GM12878 (cell line): ENCODE measurements at regions not wholly inside any gene's neighbourhood (a gene's known extent, or its start where the extent isn't known, plus 50 kb on each side); places are given as distances from the start of the nearest gene placed in this dataset.

Experiments
- ATAC-seq: fragments of 200-7000 bp; cut with Tn5 transposase; 3 replicates; pipeline ENCODE4 v1.9.1; 2020; ENCODE audit warnings: mild to moderate bottlenecking, moderate library complexity
- BruUV-seq: library from RNA; stranded (reverse); fragments of 400-500 nt; replicated peaks from 2 replicates; lab custom pipeline; 2021; lab: Mats Ljungman, UMichigan
- CTCF ChIA-PET: fragments of 300-600 bp; sonication (Branson Sonifier 250); formaldehyde crosslinking; extraction: SDS; loops from one replicate; lab custom pipeline; 2021; ENCODE audit warnings: inconsistent platforms; lab: Yijun Ruan, JAX
- POLR2A ChIA-PET: fragments of 350-600 bp; formaldehyde crosslinking; extraction: SDS; loops from one replicate; lab custom pipeline; 2021; ENCODE audit warnings: inconsistent platforms; lab: Charles Lee
- RAD21 ChIA-PET: fragments of 300-600 bp; sonication (Branson Sonifier 250); formaldehyde crosslinking; loops from one replicate; lab custom pipeline; 2023; ENCODE audit warnings: antibody characterized with exemption; ENCODE audit not compliant: unreplicated experiment; lab: Charles Lee
- SMC1A ChIA-PET: fragments of 300-600 bp; sonication (Branson Sonifier 250); formaldehyde crosslinking; loops from one replicate; lab custom pipeline; 2023; ENCODE audit not compliant: unreplicated experiment, uncharacterized antibody; lab: Charles Lee
- DNase-seq: peaks from one replicate; pipeline ENCODE4 v3.0.0-alpha.2; 2011; ENCODE audit warnings: low read depth, low spot score
- FAIRE-seq: peaks from 3 replicates; lab custom pipeline; 2011; peaks lifted over from hg19 to GRCh38; lab: Jason Lieb, UNC
- H2AFZ ChIP-seq: 2 replicates; pipeline ENCODE4 v1.6.0; 2011; ENCODE audit warnings: low read depth, low read length, control low read depth; ENCODE audit not compliant: control insufficient read depth
- H3K27ac ChIP-seq: 2 replicates; pipeline ENCODE4 v1.5.1; 2011; ENCODE audit warnings: control low read depth; ENCODE audit not compliant: control insufficient read depth, insufficient read depth
- H3K27me3 ChIP-seq, 2 experiments: replicated peaks in 1 of 2; 2 replicates each; pipeline versions ENCODE4 v1.6.0 to v1.6.1; 2011; ENCODE audit warnings: low read length in 1 of 2; ENCODE audit not compliant: control insufficient read depth in 2 of 2, insufficient read depth in 2 of 2
- H3K36me3 ChIP-seq, 2 experiments: 2 replicates each; pipeline ENCODE4 v1.5.1; 2011; ENCODE audit warnings: low read length in 1 of 2; ENCODE audit not compliant: control insufficient read depth in 2 of 2, insufficient read depth in 2 of 2
- H3K4me1 ChIP-seq: 2 replicates; pipeline ENCODE4 v1.6.1; 2011; ENCODE audit warnings: mild to moderate bottlenecking, low read length, moderate library complexity, mixed read lengths; ENCODE audit not compliant: control insufficient read depth, insufficient read depth
- H3K4me2 ChIP-seq: 2 replicates; pipeline ENCODE4 v1.6.0; 2011; ENCODE audit warnings: control low read depth; ENCODE audit not compliant: control insufficient read depth, insufficient read depth
- H3K4me3 ChIP-seq: fragments of 200-600 bp; sonication (generic); 2 replicates; pipeline ENCODE4 v1.5.1; 2016
- H3K79me2 ChIP-seq: 2 replicates; pipeline ENCODE4 v1.6.0; 2011; ENCODE audit warnings: low read length; ENCODE audit not compliant: control insufficient read depth, insufficient read depth
- H3K9ac ChIP-seq: 2 replicates; pipeline ENCODE4 v1.8.0; 2011; ENCODE audit warnings: low read length, control low read depth, mixed read lengths; ENCODE audit not compliant: control insufficient read depth, insufficient read depth
- H3K9me3 ChIP-seq: replicated peaks from 3 replicates; pipeline ENCODE4 v1.5.1; 2011; ENCODE audit warnings: mild to moderate bottlenecking, low read length; ENCODE audit not compliant: control insufficient read depth, insufficient read depth
- H4K20me1 ChIP-seq: 2 replicates; pipeline ENCODE4 v1.6.0; 2011; ENCODE audit not compliant: control insufficient read depth, insufficient read depth
- BCL11A ChIP-seq: IDR thresholded peaks from 2 replicates; pipeline ENCODE4 v1.6.1; 2011; ENCODE audit warnings: low read depth, low read length
- CBFB ChIP-seq: IDR thresholded peaks from 2 replicates; pipeline ENCODE4 v1.6.1; 2016; ENCODE audit warnings: antibody characterized with exemption, low read depth
- EED ChIP-seq: sonication (generic); IDR thresholded peaks from 2 replicates; pipeline ENCODE4 v1.6.1; 2016; ENCODE audit warnings: antibody characterized with exemption, low read depth
- HDAC6 ChIP-seq: fragments of 200-600 bp; sonication (generic); IDR thresholded peaks from one replicate; pipeline ENCODE4 v1.8.0; 2017; ENCODE audit warnings: antibody characterized with exemption; ENCODE audit not compliant: unreplicated experiment
- NFYA ChIP-seq: IDR thresholded peaks from 2 replicates; pipeline ENCODE4 v1.6.1; 2011; ENCODE audit warnings: low read depth, mild to moderate bottlenecking, low read length, improper control_type of control experiment, borderline replicate concordance
- PAX8 ChIP-seq: fragments of 450-650 bp; IDR thresholded peaks from 2 replicates; pipeline ENCODE4 v1.6.1; 2017; ENCODE audit warnings: mild to moderate bottlenecking, moderate library complexity
- STAT3 ChIP-seq: IDR thresholded peaks from 2 replicates; pipeline ENCODE4 v1.6.1; 2011; ENCODE audit warnings: low read depth, low read length, improper control_type of control experiment
- in situ Hi-C: fragments of 300-500 bp; cut with MboI; formaldehyde crosslinking; loops from 9 replicates; pipeline ENCODE4 v1.14.3; 2018; ENCODE audit warnings: mixed read lengths
- intact Hi-C: fragments of 100-400 bp; cut with micrococcal nuclease; formaldehyde crosslinking; loops from one replicate; pipeline ENCODE4 v1.14.2; 2022; ENCODE audit not compliant: unreplicated experiment
- TF ChIP-seq, protein P1 (sequence below): IDR thresholded peaks from 2 replicates; pipeline ENCODE4 v1.6.1; 2011; ENCODE audit warnings: mild to moderate bottlenecking, low read depth, low read length, moderate library complexity; ENCODE audit not compliant: insufficient replicate concordance
- TF ChIP-seq, protein P2 (sequence below): fragments of 450-650 bp; formaldehyde crosslinking; IDR thresholded peaks from 2 replicates; pipeline ENCODE4 v1.4.0; 2020; ENCODE audit warnings: mild to moderate bottlenecking, moderate library complexity

DNA sequence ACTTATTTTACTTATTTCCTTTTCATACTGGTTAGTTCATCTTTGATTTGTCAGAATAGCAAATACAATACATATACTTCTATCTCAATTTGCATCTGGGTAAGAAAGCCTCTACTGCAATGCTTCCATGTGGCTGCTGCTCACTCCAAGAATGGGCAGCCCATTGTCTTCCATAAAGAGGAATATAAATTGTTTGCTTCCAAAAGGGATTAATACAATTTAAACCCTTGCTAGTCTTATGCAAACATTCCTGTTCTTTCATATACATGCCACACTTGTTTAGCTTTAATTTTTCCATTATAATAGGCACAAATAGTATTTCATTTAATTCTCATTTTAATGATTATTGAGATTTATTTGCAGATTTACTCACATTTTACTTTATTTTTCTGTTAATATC is 555.4 kb upstream of the POM121L12 start:
- in situ Hi-C loops: no loop called here
- TF ChIP-seq CBFB (no peak), EED (no peak), PAX8 (no peak), BCL11A (no peak), NFYA (no peak), HDAC6 (no peak), STAT3 (no peak)
- TF ChIP-seq, protein P1, sequence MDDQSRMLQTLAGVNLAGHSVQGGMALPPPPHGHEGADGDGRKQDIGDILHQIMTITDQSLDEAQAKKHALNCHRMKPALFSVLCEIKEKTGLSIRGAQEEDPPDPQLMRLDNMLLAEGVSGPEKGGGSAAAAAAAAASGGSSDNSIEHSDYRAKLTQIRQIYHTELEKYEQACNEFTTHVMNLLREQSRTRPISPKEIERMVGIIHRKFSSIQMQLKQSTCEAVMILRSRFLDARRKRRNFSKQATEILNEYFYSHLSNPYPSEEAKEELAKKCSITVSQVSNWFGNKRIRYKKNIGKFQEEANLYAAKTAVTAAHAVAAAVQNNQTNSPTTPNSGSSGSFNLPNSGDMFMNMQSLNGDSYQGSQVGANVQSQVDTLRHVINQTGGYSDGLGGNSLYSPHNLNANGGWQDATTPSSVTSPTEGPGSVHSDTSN: no peak
- TF ChIP-seq, protein P2, sequence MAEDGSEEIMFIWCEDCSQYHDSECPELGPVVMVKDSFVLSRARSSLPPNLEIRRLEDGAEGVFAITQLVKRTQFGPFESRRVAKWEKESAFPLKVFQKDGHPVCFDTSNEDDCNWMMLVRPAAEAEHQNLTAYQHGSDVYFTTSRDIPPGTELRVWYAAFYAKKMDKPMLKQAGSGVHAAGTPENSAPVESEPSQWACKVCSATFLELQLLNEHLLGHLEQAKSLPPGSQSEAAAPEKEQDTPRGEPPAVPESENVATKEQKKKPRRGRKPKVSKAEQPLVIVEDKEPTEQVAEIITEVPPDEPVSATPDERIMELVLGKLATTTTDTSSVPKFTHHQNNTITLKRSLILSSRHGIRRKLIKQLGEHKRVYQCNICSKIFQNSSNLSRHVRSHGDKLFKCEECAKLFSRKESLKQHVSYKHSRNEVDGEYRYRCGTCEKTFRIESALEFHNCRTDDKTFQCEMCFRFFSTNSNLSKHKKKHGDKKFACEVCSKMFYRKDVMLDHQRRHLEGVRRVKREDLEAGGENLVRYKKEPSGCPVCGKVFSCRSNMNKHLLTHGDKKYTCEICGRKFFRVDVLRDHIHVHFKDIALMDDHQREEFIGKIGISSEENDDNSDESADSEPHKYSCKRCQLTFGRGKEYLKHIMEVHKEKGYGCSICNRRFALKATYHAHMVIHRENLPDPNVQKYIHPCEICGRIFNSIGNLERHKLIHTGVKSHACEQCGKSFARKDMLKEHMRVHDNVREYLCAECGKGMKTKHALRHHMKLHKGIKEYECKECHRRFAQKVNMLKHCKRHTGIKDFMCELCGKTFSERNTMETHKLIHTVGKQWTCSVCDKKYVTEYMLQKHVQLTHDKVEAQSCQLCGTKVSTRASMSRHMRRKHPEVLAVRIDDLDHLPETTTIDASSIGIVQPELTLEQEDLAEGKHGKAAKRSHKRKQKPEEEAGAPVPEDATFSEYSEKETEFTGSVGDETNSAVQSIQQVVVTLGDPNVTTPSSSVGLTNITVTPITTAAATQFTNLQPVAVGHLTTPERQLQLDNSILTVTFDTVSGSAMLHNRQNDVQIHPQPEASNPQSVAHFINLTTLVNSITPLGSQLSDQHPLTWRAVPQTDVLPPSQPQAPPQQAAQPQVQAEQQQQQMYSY (CRISPR knock-in tag): no peak
- TF ChIP-seq, all 136 proteins: peak for 0
- ATAC-seq (no peak), FAIRE-seq (no peak), DNase-seq (no peak)
- Histone ChIP-seq H3K4me2 (no peak overlapping the region), H3K9me3 (no peaks in the 10 kb centered on the region), H3K4me3 (no peak overlapping the region), H4K20me1 (no peaks in the 10 kb centered on the region), H2AFZ (no peak overlapping the region), H3K79me2 (no peaks in the 10 kb centered on the region), H3K27me3 (no peaks in the 10 kb centered on the region), H3K9ac (no peak overlapping the region), H3K36me3 (no peaks in the 10 kb centered on the region), H3K27ac (no peak overlapping the region), H3K4me1 (no peaks in the 10 kb centered on the region)
- ChIA-PET SMC1A (no interaction called here), CTCF (no interaction called here), POLR2A (no interaction called here), RAD21 (no interaction called here)
- no TSS peak for BruUV-seq
- intact Hi-C loops: no loop called here
